ENCODE measurements at regions not wholly inside any gene's neighbourhood (a gene's known extent, or its start where the extent isn't known, plus 50 kb on each side); places are given as distances from the start of the nearest gene placed in this dataset.
"Not testable (repeated sequence)": the region's sequence is repeated elsewhere in the genome, so short reads cannot be mapped to it uniquely, and the experiment has no call there.

- no peaks in the 10 kb centered on the region for H3K79me2 ChIP-seq (ENCODE audit: insufficient read depth, low read length)
- no TSS peak for BruUV-seq (replicated peaks)
- H3K4me1 ChIP-seq (ENCODE audit: insufficient read depth, low read length): no peaks in the 10 kb centered on the region
- DNase-seq (ENCODE audit: low spot score) (no peak), FAIRE-seq (no peak), ATAC-seq (no peak)
- H3K4me2 ChIP-seq (ENCODE audit: low read depth, low read length): no peak overlapping the region
- ChIA-PET POLR2A (no interaction called here), CTCF (ENCODE audit: low intra/inter-chr PET ratio, low total read pairs) (no interaction called here)
- no peak overlapping the region for H3K27ac ChIP-seq (ENCODE audit: extremely low read length, insufficient read depth, low read length)
- H2AFZ ChIP-seq (ENCODE audit: low read length): no peak overlapping the region
- H3K9me3 ChIP-seq (ENCODE audit: low read length): no peaks in the 10 kb centered on the region
- no CpG with 5 or more reads among the region's 2 CpGs for WGBS (ENCODE audit: low lambda C conversion rate)
- in situ Hi-C loops (cut with HindIII; ENCODE audit: extremely low pct_ligation_motif_present, low pct_unique_long_range_greater_than_20kb) (no loop called here), intact Hi-C loops (cut with micrococcal nuclease; ENCODE audit: unreplicated experiment) (no loop called here)
- TF ChIP-seq KLF13 (CRISPR knock-in tag; IDR thresholded peaks at IDR 0.05) (no peak), MTA3 (CRISPR knock-in tag; IDR thresholded peaks at IDR 0.05) (no peak), UBTF (CRISPR knock-in tag; IDR thresholded peaks at IDR 0.05) (no peak), RARG (CRISPR knock-in tag; IDR thresholded peaks at IDR 0.05; ENCODE audit: low read depth) (no peak), STAT6 (CRISPR knock-in tag; IDR thresholded peaks at IDR 0.05; ENCODE audit: borderline replicate concordance) (no peak), ZNF597 (CRISPR knock-in tag; IDR thresholded peaks at IDR 0.05) (no peak), MXD4 (CRISPR knock-in tag; IDR thresholded peaks at IDR 0.05) (no peak), PRPF4 (IDR thresholded peaks at IDR 0.05; ENCODE audit: low read depth, low read length, poor library complexity, severe bottlenecking) (no peak), POLR2AphosphoS5 (IDR thresholded peaks at IDR 0.05; ENCODE audit: low read depth, low read length) (no peak), PAX8 (CRISPR knock-in tag; IDR thresholded peaks at IDR 0.05; ENCODE audit: borderline replicate concordance) (no peak)
- no peaks in the 10 kb centered on the region for H3K27me3 ChIP-seq (ENCODE audit: control insufficient read depth in 1 of 2, insufficient read depth in 2 of 2, low read length in 2 of 2)
- H3K9ac ChIP-seq (ENCODE audit: insufficient read depth, low read depth, low read length): no peak overlapping the region
- no peaks in the 10 kb centered on the region for H4K20me1 ChIP-seq (ENCODE audit: insufficient read depth, low read length)
- no peaks in the 10 kb centered on the region for H3K36me3 ChIP-seq (replicated peaks in 1 of 2; ENCODE audit: control insufficient read depth in 1 of 2, insufficient read depth in 2 of 2, low read length in 2 of 2)
- H3K4me3 ChIP-seq (replicated peaks in 1 of 3; ENCODE audit: insufficient read depth in 1 of 3, low read depth in 2 of 3, low read length in 3 of 3): no peak overlapping the region
These were observed 877.1 kb upstream of the KLHL1 start for GRCh38 chr13:70985371-70985770.

- in situ Hi-C loops (cut with HindIII; ENCODE audit: extremely low pct_ligation_motif_present, low pct_unique_long_range_greater_than_20kb); H4K20me1 ChIP-seq (ENCODE audit: insufficient read depth, low read length); intact Hi-C loops (cut with micrococcal nuclease; ENCODE audit: unreplicated experiment); BruUV-seq (replicated peaks); H3K4me3 ChIP-seq (replicated peaks in 1 of 3; ENCODE audit: insufficient read depth in 1 of 3, low read depth in 2 of 3, low read length in 3 of 3); ATAC-seq; FAIRE-seq; DNase-seq (ENCODE audit: low spot score); H2AFZ ChIP-seq (ENCODE audit: low read length); H3K36me3 ChIP-seq (replicated peaks in 1 of 2; ENCODE audit: control insufficient read depth in 1 of 2, insufficient read depth in 2 of 2, low read length in 2 of 2); H3K4me1 ChIP-seq (ENCODE audit: insufficient read depth, low read length); H3K9me3 ChIP-seq (ENCODE audit: low read length); CTCF ChIA-PET (ENCODE audit: low intra/inter-chr PET ratio, low total read pairs); POLR2A ChIA-PET; H3K27me3 ChIP-seq (ENCODE audit: control insufficient read depth in 1 of 2, insufficient read depth in 2 of 2, low read length in 2 of 2); H3K79me2 ChIP-seq (ENCODE audit: insufficient read depth, low read length); H3K4me2 ChIP-seq (ENCODE audit: low read depth, low read length); H3K9ac ChIP-seq (ENCODE audit: insufficient read depth, low read depth, low read length); H3K27ac ChIP-seq (ENCODE audit: extremely low read length, insufficient read depth, low read length): not testable (repeated sequence)
These were observed 873.0 kb upstream of the KLHL1 start for GRCh38 chr13:70981219-70981618.
